ENCODE measurements at regions not wholly inside any gene's neighbourhood (a gene's known extent, or its start where the extent isn't known, plus 50 kb on each side); places are given as distances from the start of the nearest gene placed in this dataset.

DNA sequence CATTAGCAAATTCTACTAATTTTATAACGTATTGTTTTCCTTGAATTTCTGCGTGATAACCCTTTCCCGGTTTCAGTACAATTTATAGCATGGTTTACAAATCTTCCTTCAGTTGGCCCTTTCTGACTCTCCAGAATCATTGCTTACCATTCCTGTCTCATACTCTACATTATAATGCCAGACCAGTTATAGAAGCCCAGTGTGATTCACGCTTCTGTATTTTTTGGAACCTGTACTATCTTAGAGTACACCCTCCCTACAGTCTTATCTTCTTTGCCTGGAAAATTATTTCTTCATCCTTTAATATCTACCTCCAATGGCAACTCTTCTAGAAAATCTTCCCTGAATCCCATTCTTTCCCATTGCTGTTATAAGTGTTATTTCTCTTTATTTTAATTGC is 391.6 kb upstream of the SYT4 start:
- TF ChIP-seq, protein P1, sequence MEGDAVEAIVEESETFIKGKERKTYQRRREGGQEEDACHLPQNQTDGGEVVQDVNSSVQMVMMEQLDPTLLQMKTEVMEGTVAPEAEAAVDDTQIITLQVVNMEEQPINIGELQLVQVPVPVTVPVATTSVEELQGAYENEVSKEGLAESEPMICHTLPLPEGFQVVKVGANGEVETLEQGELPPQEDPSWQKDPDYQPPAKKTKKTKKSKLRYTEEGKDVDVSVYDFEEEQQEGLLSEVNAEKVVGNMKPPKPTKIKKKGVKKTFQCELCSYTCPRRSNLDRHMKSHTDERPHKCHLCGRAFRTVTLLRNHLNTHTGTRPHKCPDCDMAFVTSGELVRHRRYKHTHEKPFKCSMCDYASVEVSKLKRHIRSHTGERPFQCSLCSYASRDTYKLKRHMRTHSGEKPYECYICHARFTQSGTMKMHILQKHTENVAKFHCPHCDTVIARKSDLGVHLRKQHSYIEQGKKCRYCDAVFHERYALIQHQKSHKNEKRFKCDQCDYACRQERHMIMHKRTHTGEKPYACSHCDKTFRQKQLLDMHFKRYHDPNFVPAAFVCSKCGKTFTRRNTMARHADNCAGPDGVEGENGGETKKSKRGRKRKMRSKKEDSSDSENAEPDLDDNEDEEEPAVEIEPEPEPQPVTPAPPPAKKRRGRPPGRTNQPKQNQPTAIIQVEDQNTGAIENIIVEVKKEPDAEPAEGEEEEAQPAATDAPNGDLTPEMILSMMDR (IDR thresholded peaks at IDR 0.05) = no peak
- TF ChIP-seq POLR2A (IDR thresholded peaks at IDR 0.05) = no peak
